H1 (cell line): ENCODE measurements at regions not wholly inside any gene's neighbourhood (a gene's known extent, or its start where the extent isn't known, plus 50 kb on each side); places are given as distances from the start of the nearest gene placed in this dataset.

Experiments used
- CTCF ChIA-PET: fragments of 300-600 bp; sonication (Branson Sonifier 250); formaldehyde crosslinking; loops from one replicate; lab custom pipeline; 2021; ENCODE audit not compliant: partially characterized antibody; lab: Charles Lee
- POLR2A ChIA-PET: fragments of 300-600 bp; sonication (Branson Sonifier 250); formaldehyde crosslinking; loops from one replicate; lab custom pipeline; 2021; ENCODE audit warnings: inconsistent platforms; ENCODE audit not compliant: partially characterized antibody; lab: Charles Lee
- DNase-seq, 2 experiments: peaks; one replicate each; pipeline versions ENCODE4 v3.0.0 to v3.0.0-alpha.2; 2010 to 2022; ENCODE audit warnings: low spot score in 2 of 2, low read depth in 1 of 2, mixed read lengths in 1 of 2
- FAIRE-seq: peaks from 2 replicates; lab custom pipeline; 2011; peaks lifted over from hg19 to GRCh38; lab: Jason Lieb, UNC
- H2AFZ ChIP-seq: 2 replicates; pipeline ENCODE4 v1.8.1; 2012; ENCODE audit warnings: low read length, inconsistent platforms
- H2AK5ac ChIP-seq: 2 replicates; pipeline ENCODE4 v1.6.1; 2013; ENCODE audit warnings: low read depth, low read length
- H2BK120ac ChIP-seq: replicated peaks from 2 replicates; pipeline ENCODE3; 2013; ENCODE audit warnings: low read depth, low read length, inconsistent platforms
- H2BK12ac ChIP-seq: 2 replicates; pipeline ENCODE4 v1.6.1; 2013; ENCODE audit warnings: low read depth, low read length
- H2BK15ac ChIP-seq: 2 replicates; pipeline ENCODE4 v1.6.1; 2013; ENCODE audit warnings: low read length
- H2BK20ac ChIP-seq: 2 replicates; pipeline ENCODE4 v1.6.1; 2013; ENCODE audit warnings: low read length
- H2BK5ac ChIP-seq: 2 replicates; pipeline ENCODE4 v1.6.1; 2013; ENCODE audit warnings: low read depth, low read length
- H3K14ac ChIP-seq: 2 replicates; pipeline ENCODE4 v1.6.1; 2013; ENCODE audit warnings: inconsistent platforms; ENCODE audit not compliant: insufficient read length
- H3K18ac ChIP-seq: 2 replicates; pipeline ENCODE4 v1.6.1; 2013; ENCODE audit warnings: low read length; ENCODE audit errors: extremely low read depth
- H3K23ac ChIP-seq: 2 replicates; pipeline ENCODE4 v1.6.1; 2013; ENCODE audit warnings: inconsistent platforms; ENCODE audit not compliant: insufficient read length
- H3K23me2 ChIP-seq: 2 replicates; pipeline ENCODE4 v1.6.1; 2013; ENCODE audit warnings: low read depth, low read length
- H3K27ac ChIP-seq: 2 replicates; pipeline ENCODE4 v1.6.1; 2011; ENCODE audit warnings: low read depth, low read length, inconsistent platforms
- H3K27me3 ChIP-seq, 4 experiments: replicated peaks in 1 of 4; 1 replicate in 1 of 4; 2 replicates in 3 of 4; pipeline versions ENCODE4 v1.6.1 to v1.8.1; 2011 to 2013; ENCODE audit warnings: low read length in 3 of 4, mild to moderate bottlenecking in 3 of 4, inconsistent platforms in 2 of 4, mixed read lengths in 2 of 4, moderate library complexity in 1 of 4; ENCODE audit not compliant: control insufficient read depth in 3 of 4, insufficient read depth in 3 of 4; ENCODE audit errors: extremely low read depth in 1 of 4
- H3K36me3 ChIP-seq, 4 experiments: 2 replicates each; pipeline versions ENCODE4 v1.6.1 to v1.8.1; 2011 to 2013; ENCODE audit warnings: mild to moderate bottlenecking in 4 of 4, low read length in 3 of 4, moderate library complexity in 2 of 4, control low read depth in 1 of 4, inconsistent platforms in 1 of 4; ENCODE audit not compliant: insufficient read depth in 4 of 4, control insufficient read depth in 2 of 4
- H3K4ac ChIP-seq: replicated peaks from 2 replicates; pipeline ENCODE3; 2013; ENCODE audit warnings: low read length, low read depth, mixed read lengths, inconsistent platforms; ENCODE audit not compliant: insufficient read length
- H3K4me1 ChIP-seq, 4 experiments: replicated peaks in 1 of 4; 1 replicate in 1 of 4; 2 replicates in 3 of 4; pipeline versions ENCODE4 v1.6.1 to v1.8.1; 2011 to 2013; ENCODE audit warnings: low read length in 3 of 4, inconsistent platforms in 2 of 4, mixed read lengths in 1 of 4; ENCODE audit not compliant: insufficient read depth in 4 of 4, control insufficient read depth in 3 of 4
- H3K4me2 ChIP-seq, 2 experiments: 2 replicates each; pipeline versions ENCODE4 v1.6.1 to v1.8.1; 2011 to 2013; ENCODE audit warnings: low read depth in 2 of 2, low read length in 2 of 2, control low read depth in 1 of 2, inconsistent platforms in 1 of 2, mild to moderate bottlenecking in 1 of 2; ENCODE audit not compliant: insufficient read depth in 1 of 2
- H3K4me3 ChIP-seq, 4 experiments: fragments of 200-600, 300-600 bp in 1 of 4; sonication (generic), shearing (Covaris generic), sonication (Bioruptor Twin) in 1 of 4; 2 replicates each; pipeline versions ENCODE4 v1.5.1 to v1.8.1; 2011 to 2016; ENCODE audit warnings: low read length in 4 of 4, low read depth in 3 of 4, control low read depth in 2 of 4, inconsistent platforms in 2 of 4, mild to moderate bottlenecking in 2 of 4, mixed read lengths in 1 of 4, moderate library complexity in 1 of 4; ENCODE audit not compliant: insufficient read depth in 2 of 4; ENCODE audit errors: extremely low read depth in 1 of 4
- H3K56ac ChIP-seq: replicated peaks from 2 replicates; pipeline ENCODE3; 2013; ENCODE audit warnings: low read depth, mild to moderate bottlenecking, mixed read lengths, low read length, inconsistent platforms; ENCODE audit not compliant: insufficient read length
- H3K79me1 ChIP-seq: 2 replicates; pipeline ENCODE4 v1.6.1; 2013; ENCODE audit warnings: low read depth, low read length, control low read depth
- H3K79me2 ChIP-seq, 2 experiments: 2 replicates each; pipeline versions ENCODE4 v1.6.1 to v1.8.1; 2012 to 2013; ENCODE audit warnings: low read length in 2 of 2, mild to moderate bottlenecking in 2 of 2, inconsistent platforms in 1 of 2; ENCODE audit not compliant: insufficient read depth in 2 of 2, control insufficient read depth in 1 of 2
- H3K9ac ChIP-seq, 4 experiments: replicated peaks in 1 of 4; 1 replicate in 1 of 4; 2 replicates in 3 of 4; pipeline versions ENCODE4 v1.6.1 to v1.8.1; 2011 to 2013; ENCODE audit warnings: low read depth in 3 of 4, low read length in 3 of 4, control low read depth in 2 of 4, mild to moderate bottlenecking in 2 of 4, moderate library complexity in 2 of 4, inconsistent platforms in 1 of 4; ENCODE audit errors: extremely low read depth in 1 of 4
- H3K9me3 ChIP-seq, 2 experiments: 2 replicates each; pipeline versions ENCODE4 v1.6.1 to v1.8.1; 2012 to 2013; ENCODE audit warnings: mild to moderate bottlenecking in 2 of 2, moderate library complexity in 2 of 2, control low read depth in 1 of 2, inconsistent platforms in 1 of 2, low read depth in 1 of 2, low read length in 1 of 2, mixed read lengths in 1 of 2; ENCODE audit not compliant: insufficient read depth in 2 of 2
- H4K20me1 ChIP-seq, 2 experiments: replicated peaks in 1 of 2; 2 replicates each; pipeline versions ENCODE3 to v1.8.1; 2011 to 2013; ENCODE audit warnings: inconsistent platforms in 2 of 2, low read length in 2 of 2, mild to moderate bottlenecking in 1 of 2; ENCODE audit not compliant: insufficient read depth in 2 of 2, control insufficient read depth in 1 of 2
- H4K5ac ChIP-seq: 2 replicates; pipeline ENCODE4 v1.6.1; 2013; ENCODE audit warnings: low read length, low read depth, mixed read lengths, inconsistent platforms; ENCODE audit not compliant: insufficient read length
- H4K8ac ChIP-seq: 2 replicates; pipeline ENCODE4 v1.8.0; 2013; ENCODE audit warnings: mild to moderate bottlenecking, moderate library complexity, low read length, inconsistent platforms; ENCODE audit not compliant: insufficient read depth; ENCODE audit errors: extremely low read depth
- H4K91ac ChIP-seq: replicated peaks from 2 replicates; pipeline ENCODE3; 2013; ENCODE audit warnings: low read length, mixed read lengths, inconsistent platforms; ENCODE audit not compliant: insufficient read length
- CHD2 ChIP-seq: IDR thresholded peaks from 2 replicates; pipeline ENCODE4 v1.6.1; 2012; ENCODE audit warnings: low read length, improper control_type of control experiment
- KDM1A ChIP-seq: fragments of 200-600, 300-600 bp; sonication (generic); IDR thresholded peaks from 2 replicates; pipeline ENCODE4 v1.7.1; 2016; ENCODE audit warnings: mild to moderate bottlenecking, low read length, borderline replicate concordance
- NANOG ChIP-seq: IDR thresholded peaks from 2 replicates; pipeline ENCODE4 v1.6.1; 2011; ENCODE audit warnings: low read length, low read depth, mild to moderate bottlenecking, inconsistent platforms; ENCODE audit not compliant: insufficient read depth, poor library complexity, severe bottlenecking
- RAD21 ChIP-seq, 2 experiments: IDR thresholded peaks in 1 of 2; conservative IDR thresholded peaks in 1 of 2; 2 replicates each; pipeline ENCODE4 v1.6.1; 2011; ENCODE audit warnings: low read depth in 2 of 2, low read length in 2 of 2, improper control_type of control experiment in 1 of 2, inconsistent platforms in 1 of 2, mild to moderate bottlenecking in 1 of 2, moderate library complexity in 1 of 2
- RFX5 ChIP-seq: IDR thresholded peaks from 2 replicates; pipeline ENCODE4 v1.6.1; 2011; ENCODE audit warnings: low read depth, low read length, improper control_type of control experiment, borderline replicate concordance
- SAP30 ChIP-seq: fragments of 300-600 bp; sonication (generic); IDR thresholded peaks from 2 replicates; pipeline ENCODE4 v1.7.1; 2012; ENCODE audit warnings: low read length, moderate library complexity, mild to moderate bottlenecking, inconsistent platforms; ENCODE audit not compliant: insufficient read depth, insufficient replicate concordance
- WGBS, 2 experiments: shearing (Covaris generic) in 1 of 2; methylation state at CpG; one replicate each; pipeline versions ENCODE4 v1.1.6 to v1.1.7; 2013 to 2015; ENCODE audit warnings: low lambda C conversion rate in 2 of 2, mixed read lengths in 2 of 2, inconsistent platforms in 1 of 2, low coverage in 1 of 2, missing lambda C conversion rate in 1 of 2; ENCODE audit not compliant: insufficient replicate concordance in 2 of 2, insufficient coverage in 1 of 2, insufficient read length in 1 of 2; ENCODE audit errors: extremely low coverage in 1 of 2, missing lambda C conversion rate in 1 of 2; 5-methylcytosine and 5-hydroxymethylcytosine counted together

DNA sequence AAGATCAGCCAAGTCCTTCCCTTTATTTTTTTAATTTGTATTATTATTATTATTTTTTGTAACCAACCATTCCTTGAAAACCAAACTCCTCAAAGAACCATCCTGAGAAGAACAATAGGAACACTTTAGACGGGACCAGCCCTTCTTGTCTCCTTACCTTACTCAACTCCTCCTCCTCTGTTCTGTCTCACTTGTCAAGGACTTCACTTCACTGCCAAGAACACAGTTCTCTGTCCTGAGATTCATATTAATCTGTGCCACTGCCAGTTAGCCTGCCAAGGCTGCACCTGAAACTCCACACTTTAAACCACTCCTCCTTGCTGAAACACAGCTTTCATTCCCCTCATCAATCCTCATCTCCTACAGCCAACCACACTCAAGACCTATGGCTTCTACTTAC is 73.8 kb upstream of the ATP1A1 start:
- Histone ChIP-seq H2BK12ac (no peak overlapping the region), H3K4me1 (no peaks in the 10 kb centered on the region), H3K23me2 (no peaks in the 10 kb centered on the region), H2AK5ac (no peak overlapping the region), H4K8ac (no peak overlapping the region), H3K14ac (no peak overlapping the region), H2AFZ (no peak overlapping the region), H3K56ac (no peak overlapping the region), H4K91ac (no peak overlapping the region), H2BK5ac (no peak overlapping the region), H3K9me3 (peaks cover 17% of the 10 kb centered on the region in 2 experiments), H4K5ac (no peak overlapping the region), H2BK15ac (no peak overlapping the region), H3K4ac (no peak overlapping the region), H3K18ac (no peak overlapping the region), H3K23ac (no peak overlapping the region), H3K79me2 (no peaks in the 10 kb centered on the region), H3K9ac (no peak overlapping the region), H2BK120ac (no peak overlapping the region), H2BK20ac (no peak overlapping the region), H3K27me3 (no peaks in the 10 kb centered on the region), H3K79me1 (no peaks in the 10 kb centered on the region), H4K20me1 (no peaks in the 10 kb centered on the region), H3K27ac (no peak overlapping the region), H3K36me3 (no peaks in the 10 kb centered on the region; a peak in 1 of 8 replicates), H3K4me2 (no peak overlapping the region), H3K4me3 (no peak overlapping the region)
- ChIA-PET POLR2A (no interaction called here), CTCF (interaction anchor here (1.0 kb wide), 1 partner anchor 12 kb away, joined by 3 read pairs; no protein-coding TSS in a partner anchor)
- FAIRE-seq (no peak), DNase-seq (no peak)
- WGBS, 2 experiments: 88% methylated on average over 1 of the region's 1 CpG; no CpG with 5 or more reads in 1 of the 2 experiments
- no peak for TF ChIP-seq KDM1A
- no peak for TF ChIP-seq RFX5
- TF ChIP-seq NANOG: no peak
- TF ChIP-seq RAD21 (IDR thresholded peaks at IDR 0.05 in 1 of 2, conservative IDR thresholded peaks at IDR 0.05 in 1 of 2; ENCODE audit: low read depth in 2 of 2, low read length in 2 of 2): no peak
- TF ChIP-seq CHD2: no peak
- no peak for TF ChIP-seq SAP30
